Right lobe of liver (tissue), 4 donors: ENCODE measurements at regions not wholly inside any gene's neighbourhood (a gene's known extent, or its start where the extent isn't known, plus 50 kb on each side); places are given as distances from the start of the nearest gene placed in this dataset.

ENCODE experiments used
- POLR2A ChIP-seq: fragments of 450-650 bp; IDR thresholded peaks from one replicate; pipeline ENCODE4 v1.6.1; 2017; ENCODE audit warnings: antibody characterized with exemption, mild to moderate bottlenecking
- TF ChIP-seq, protein P1 (sequence below), 4 donors: fragments of 200-600 bp in 3 of 4; fragments of 450-650 bp in 1 of 4; IDR thresholded peaks; one replicate each; pipeline versions ENCODE4 v1.5.1 to v1.8.0; 2016 to 2022; ENCODE audit warnings: antibody characterized with exemption in 4 of 4, mild to moderate bottlenecking in 2 of 4
- donor health status: DM: no; HTN: no; CAD: no.
- donor health status: DM: no; HTN: no; CAD: no.
- donor health status: DM: no; HTN: yes; CAD: no.

DNA sequence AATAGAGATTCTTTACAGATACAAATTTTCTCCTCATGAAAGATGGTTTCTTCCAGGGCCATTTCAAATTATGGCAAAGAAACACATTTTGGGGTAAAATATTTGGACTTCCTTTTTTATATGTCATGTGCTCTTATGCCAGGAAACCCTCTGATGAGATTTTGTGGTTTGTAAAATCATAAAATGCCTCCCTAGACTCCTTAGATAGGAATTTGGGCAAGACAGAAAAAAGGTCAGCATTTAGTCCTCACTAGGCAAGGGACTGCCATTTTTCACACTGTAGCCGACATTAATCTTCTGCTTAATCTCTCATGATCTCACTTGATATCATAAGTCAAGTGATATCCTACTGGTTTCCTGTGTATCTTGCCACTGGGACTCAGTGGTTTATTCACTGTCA is 286.4 kb downstream of the ARHGAP12 start:
- TF ChIP-seq, protein P1, sequence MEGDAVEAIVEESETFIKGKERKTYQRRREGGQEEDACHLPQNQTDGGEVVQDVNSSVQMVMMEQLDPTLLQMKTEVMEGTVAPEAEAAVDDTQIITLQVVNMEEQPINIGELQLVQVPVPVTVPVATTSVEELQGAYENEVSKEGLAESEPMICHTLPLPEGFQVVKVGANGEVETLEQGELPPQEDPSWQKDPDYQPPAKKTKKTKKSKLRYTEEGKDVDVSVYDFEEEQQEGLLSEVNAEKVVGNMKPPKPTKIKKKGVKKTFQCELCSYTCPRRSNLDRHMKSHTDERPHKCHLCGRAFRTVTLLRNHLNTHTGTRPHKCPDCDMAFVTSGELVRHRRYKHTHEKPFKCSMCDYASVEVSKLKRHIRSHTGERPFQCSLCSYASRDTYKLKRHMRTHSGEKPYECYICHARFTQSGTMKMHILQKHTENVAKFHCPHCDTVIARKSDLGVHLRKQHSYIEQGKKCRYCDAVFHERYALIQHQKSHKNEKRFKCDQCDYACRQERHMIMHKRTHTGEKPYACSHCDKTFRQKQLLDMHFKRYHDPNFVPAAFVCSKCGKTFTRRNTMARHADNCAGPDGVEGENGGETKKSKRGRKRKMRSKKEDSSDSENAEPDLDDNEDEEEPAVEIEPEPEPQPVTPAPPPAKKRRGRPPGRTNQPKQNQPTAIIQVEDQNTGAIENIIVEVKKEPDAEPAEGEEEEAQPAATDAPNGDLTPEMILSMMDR (IDR thresholded peaks at IDR 0.05) = no peak
- no peak for TF ChIP-seq POLR2A
